Neural cell (in vitro differentiated cells): ENCODE measurements at regions not wholly inside any gene's neighbourhood (a gene's known extent, or its start where the extent isn't known, plus 50 kb on each side); places are given as distances from the start of the nearest gene placed in this dataset.

Experiments used
- H2AFZ ChIP-seq: fragments of 200-600, 300-800 bp; sonication (generic), shearing (Covaris generic); 2 replicates; pipeline ENCODE4 v1.6.0; 2014; ENCODE audit warnings: low read depth, mild to moderate bottlenecking, antibody characterized with exemption, low read length, moderate library complexity
- H3F3A ChIP-seq: fragments of 200-600 bp; shearing (Covaris generic); 2 replicates; pipeline ENCODE4 v1.6.1; 2016; ENCODE audit warnings: mild to moderate bottlenecking, moderate library complexity, mixed read lengths, antibody characterized with exemption, low read length; ENCODE audit not compliant: insufficient read depth, poor library complexity, severe bottlenecking
- H3K27ac ChIP-seq: fragments of 200-600, 300-800 bp; sonication (generic), shearing (Covaris generic); 2 replicates; pipeline ENCODE4 v1.5.1; 2014; ENCODE audit warnings: mild to moderate bottlenecking, low read length, moderate library complexity
- H3K27me3 ChIP-seq: fragments of 300-800, 200-600 bp; sonication (generic), shearing (Covaris generic); 2 replicates; pipeline ENCODE4 v1.6.0; 2014; ENCODE audit warnings: mild to moderate bottlenecking, low read depth, low read length, moderate library complexity; ENCODE audit not compliant: insufficient read depth
- H3K36me3 ChIP-seq: fragments of 300-800, 200-600 bp; sonication (generic), shearing (Covaris generic); 2 replicates; pipeline ENCODE4 v1.5.1; 2014; ENCODE audit warnings: mild to moderate bottlenecking, antibody characterized with exemption, low read length, moderate library complexity; ENCODE audit not compliant: insufficient read depth
- H3K4me2 ChIP-seq: fragments of 300-800, 200-600 bp; sonication (generic), shearing (Covaris generic); 2 replicates; pipeline ENCODE4 v1.6.0; 2014; ENCODE audit warnings: mild to moderate bottlenecking, low read length
- H3K4me3 ChIP-seq: fragments of 300-800, 200-600 bp; sonication (generic), shearing (Covaris generic); 2 replicates; pipeline ENCODE4 v1.5.1; 2014; ENCODE audit warnings: mild to moderate bottlenecking, low read length, moderate library complexity
- H3K79me2 ChIP-seq: fragments of 200-600 bp; shearing (Covaris generic); replicated peaks from 2 replicates; pipeline ENCODE4 v1.6.0; 2014; ENCODE audit warnings: mild to moderate bottlenecking, low read length, moderate library complexity; ENCODE audit not compliant: insufficient read depth
- H3K9ac ChIP-seq: fragments of 300-800, 200-600 bp; sonication (generic), shearing (Covaris generic); 2 replicates; pipeline ENCODE4 v1.6.1; 2016; ENCODE audit warnings: mild to moderate bottlenecking, low read length, mixed read lengths
- H3K9me2 ChIP-seq: fragments of 200-600 bp; shearing (Covaris generic); 2 replicates; pipeline ENCODE4 v1.6.1; 2016; ENCODE audit warnings: mild to moderate bottlenecking, low read length, mixed read lengths; ENCODE audit not compliant: insufficient read depth
- H3K9me3 ChIP-seq: fragments of 200-600, 300-800 bp; sonication (generic), shearing (Covaris generic); 2 replicates; pipeline ENCODE4 v1.6.1; 2016; ENCODE audit warnings: mild to moderate bottlenecking, mixed run types, low read length, moderate library complexity, mixed read lengths
- H4K20me1 ChIP-seq: fragments of 200-600 bp; shearing (Covaris generic); 2 replicates; pipeline ENCODE4 v1.6.1; 2016; ENCODE audit warnings: mild to moderate bottlenecking, mixed run types; ENCODE audit not compliant: insufficient read depth
- CTCF ChIP-seq: fragments of 450-650 bp; IDR thresholded peaks from 2 replicates; pipeline ENCODE4 v1.5.1; 2014; ENCODE audit warnings: antibody characterized with exemption, mild to moderate bottlenecking, moderate library complexity; ENCODE audit not compliant: poor library complexity, severe bottlenecking
- EP300 ChIP-seq: fragments of 450-650 bp; conservative IDR thresholded peaks from 2 replicates; pipeline ENCODE4 v1.6.1; 2014; ENCODE audit warnings: antibody characterized with exemption, mild to moderate bottlenecking, moderate library complexity; ENCODE audit not compliant: poor library complexity, severe bottlenecking
- EZH2 ChIP-seq: fragments of 200-600, 300-800 bp; shearing (Covaris generic), sonication (generic); IDR thresholded peaks from 2 replicates; pipeline ENCODE4 v1.6.1; 2014; ENCODE audit warnings: antibody characterized with exemption, low read length, borderline replicate concordance, mild to moderate bottlenecking; ENCODE audit not compliant: insufficient read depth, poor library complexity, severe bottlenecking
- MXI1 ChIP-seq: fragments of 450-650 bp; conservative IDR thresholded peaks from 2 replicates; pipeline ENCODE4 v1.6.1; 2014; ENCODE audit warnings: antibody characterized with exemption, mild to moderate bottlenecking; ENCODE audit not compliant: poor library complexity, severe bottlenecking
- POLR2AphosphoS5 ChIP-seq: IDR thresholded peaks from 2 replicates; pipeline ENCODE4 v1.6.1; 2012
- RAD21 ChIP-seq: fragments of 450-650 bp; conservative IDR thresholded peaks from 2 replicates; pipeline ENCODE4 v1.6.1; 2014; ENCODE audit warnings: antibody characterized with exemption, mild to moderate bottlenecking, moderate library complexity
- REST ChIP-seq: IDR thresholded peaks from 2 replicates; pipeline ENCODE4 v1.6.1; 2012; ENCODE audit warnings: borderline replicate concordance
- SMC3 ChIP-seq: fragments of 450-650 bp; conservative IDR thresholded peaks from 2 replicates; pipeline ENCODE4 v1.6.1; 2014; ENCODE audit warnings: antibody characterized with exemption, mild to moderate bottlenecking, moderate library complexity; ENCODE audit not compliant: poor library complexity
- TAF1 ChIP-seq: IDR thresholded peaks from 2 replicates; pipeline ENCODE4 v1.6.1; 2012; ENCODE audit warnings: low read depth

GRCh38 chr6:135640449-135641111 is 143.0 kb upstream of the AHI1 start:
- H3F3A ChIP-seq: no peaks in the 10 kb centered on the region
- H2AFZ ChIP-seq: no peak overlapping the region
- no peaks in the 10 kb centered on the region for H3K9me3 ChIP-seq
- no peaks in the 10 kb centered on the region for H3K27me3 ChIP-seq
- no peak for TF ChIP-seq REST
- no peak for TF ChIP-seq CTCF
- TF ChIP-seq POLR2AphosphoS5: no peak
- no peak for TF ChIP-seq RAD21
- no peak for TF ChIP-seq SMC3
- no peak for TF ChIP-seq EP300
- no peak for TF ChIP-seq MXI1
- TF ChIP-seq EZH2: no peak
- TF ChIP-seq TAF1: no peak
- no peaks in the 10 kb centered on the region for H3K36me3 ChIP-seq
- H3K4me2 ChIP-seq: no peak overlapping the region
- no peaks in the 10 kb centered on the region for H4K20me1 ChIP-seq
- no peak overlapping the region for H3K4me3 ChIP-seq
- H3K27ac ChIP-seq: no peak overlapping the region
- no peak overlapping the region for H3K9ac ChIP-seq
- H3K79me2 ChIP-seq: no peaks in the 10 kb centered on the region
- H3K9me2 ChIP-seq: no peaks in the 10 kb centered on the region

- H3K36me3 ChIP-seq: no peaks in the 10 kb centered on the region
- H3K4me2 ChIP-seq: no peak overlapping the region
- H4K20me1 ChIP-seq: no peaks in the 10 kb centered on the region
- H3K9me2 ChIP-seq: no peaks in the 10 kb centered on the region
- TF ChIP-seq SMC3: no peak
- no peaks in the 10 kb centered on the region for H3K27me3 ChIP-seq
- H3K4me3 ChIP-seq: no peak overlapping the region
- no peaks in the 10 kb centered on the region for H3F3A ChIP-seq
- H3K9ac ChIP-seq: no peak overlapping the region
- no peaks in the 10 kb centered on the region for H3K79me2 ChIP-seq
- no peak overlapping the region for H2AFZ ChIP-seq
- H3K27ac ChIP-seq: no peak overlapping the region
- H3K9me3 ChIP-seq: no peaks in the 10 kb centered on the region
Observed at GRCh38 chr6:135642912-135643311, 145.4 kb upstream of the AHI1 start.

- no peaks in the 10 kb centered on the region for H4K20me1 ChIP-seq
- H3K36me3 ChIP-seq: no peaks in the 10 kb centered on the region
- H2AFZ ChIP-seq: no peak overlapping the region
- H3F3A ChIP-seq: no peaks in the 10 kb centered on the region
- TF ChIP-seq REST: no peak
- TF ChIP-seq CTCF: no peak
- no peak for TF ChIP-seq EP300
- no peak for TF ChIP-seq POLR2AphosphoS5
- TF ChIP-seq EZH2: no peak
- no peak for TF ChIP-seq TAF1
- no peak for TF ChIP-seq MXI1
- TF ChIP-seq RAD21: no peak
- no peaks in the 10 kb centered on the region for H3K79me2 ChIP-seq
- no peaks in the 10 kb centered on the region for H3K9me2 ChIP-seq
- no peak overlapping the region for H3K4me3 ChIP-seq
- H3K27ac ChIP-seq: no peak overlapping the region
- H3K27me3 ChIP-seq: no peaks in the 10 kb centered on the region
- no peak overlapping the region for H3K9ac ChIP-seq
- no peak overlapping the region for H3K4me2 ChIP-seq
- no peaks in the 10 kb centered on the region for H3K9me3 ChIP-seq
Observed at GRCh38 chr6:135644394-135644793, 146.9 kb upstream of the AHI1 start.
